HK-2 (cell line): ENCODE measurements at regions not wholly inside any gene's neighbourhood (a gene's known extent, or its start where the extent isn't known, plus 50 kb on each side); places are given as distances from the start of the nearest gene placed in this dataset.
"Not testable (repeated sequence)": the region's sequence is repeated elsewhere in the genome, so short reads cannot be mapped to it uniquely, and the experiment has no call there.

Source experiments
- DNase-seq: peaks from one replicate; pipeline ENCODE4 v3.0.0-alpha.2; 2018; ENCODE audit not compliant: unreplicated experiment

DNA sequence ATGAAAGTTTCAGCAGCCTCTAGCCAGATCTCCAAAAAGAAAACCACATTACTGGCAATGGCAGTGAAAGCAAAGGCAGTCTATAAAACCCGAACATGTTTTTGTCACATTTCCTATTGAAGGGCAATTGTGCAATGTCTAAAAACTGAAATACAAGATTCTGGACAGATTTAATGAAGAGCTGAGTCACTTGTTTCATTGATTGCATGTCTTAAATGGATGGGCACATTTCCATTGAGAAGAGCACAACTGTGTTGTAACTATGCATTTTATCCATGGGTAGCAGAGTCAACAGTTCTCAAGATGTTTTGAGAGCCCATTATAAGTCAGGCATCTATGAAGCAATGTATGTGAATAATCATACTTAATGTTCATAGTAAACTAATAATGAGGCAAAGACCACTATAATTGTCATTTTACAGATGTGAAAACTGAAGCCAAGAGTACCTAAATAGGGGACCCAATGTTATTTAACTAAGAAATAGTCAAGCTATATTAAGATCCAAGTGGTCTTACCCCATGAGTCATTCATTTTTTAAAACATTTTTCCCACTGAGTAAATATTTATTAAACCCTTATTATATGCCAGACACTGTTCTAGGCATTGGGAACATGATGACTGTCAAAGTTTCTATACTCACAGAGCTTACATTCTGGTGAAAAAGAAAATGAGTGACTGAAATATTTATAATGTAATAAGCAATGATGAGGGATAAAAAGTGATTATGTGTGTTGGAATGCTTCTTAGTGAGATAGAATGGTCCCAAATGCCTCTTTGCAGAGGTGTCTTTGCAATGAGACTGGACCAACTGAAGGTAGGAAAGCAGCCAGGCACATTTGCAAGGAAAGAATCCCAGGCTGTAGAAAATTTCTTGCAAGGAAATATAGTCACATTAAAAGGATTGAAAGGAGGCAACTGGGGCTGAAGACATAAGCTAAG lies 818.9 kb upstream of the ACVR2A start:
- DNase-seq, result no peak

DNA sequence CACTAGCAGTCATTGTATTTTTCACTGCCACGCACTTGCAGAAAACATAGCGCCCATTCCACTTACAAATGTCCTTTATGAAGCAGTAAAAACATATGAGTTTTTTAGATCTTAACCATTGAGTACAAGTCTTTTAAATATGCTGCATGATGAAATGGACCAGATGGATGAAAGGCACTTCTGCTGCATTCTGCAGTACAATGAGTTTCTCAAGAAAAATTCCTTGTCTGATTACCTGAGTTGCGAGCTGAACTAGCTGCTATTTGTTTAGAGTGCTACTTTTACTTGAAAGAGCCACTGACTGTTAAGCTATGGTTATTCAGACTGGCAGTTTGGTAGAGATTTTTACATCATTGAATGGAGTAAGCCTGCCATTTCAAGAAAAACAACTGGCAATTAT lies 825.5 kb upstream of the ACVR2A start:
- DNase-seq, result no peak

DNA sequence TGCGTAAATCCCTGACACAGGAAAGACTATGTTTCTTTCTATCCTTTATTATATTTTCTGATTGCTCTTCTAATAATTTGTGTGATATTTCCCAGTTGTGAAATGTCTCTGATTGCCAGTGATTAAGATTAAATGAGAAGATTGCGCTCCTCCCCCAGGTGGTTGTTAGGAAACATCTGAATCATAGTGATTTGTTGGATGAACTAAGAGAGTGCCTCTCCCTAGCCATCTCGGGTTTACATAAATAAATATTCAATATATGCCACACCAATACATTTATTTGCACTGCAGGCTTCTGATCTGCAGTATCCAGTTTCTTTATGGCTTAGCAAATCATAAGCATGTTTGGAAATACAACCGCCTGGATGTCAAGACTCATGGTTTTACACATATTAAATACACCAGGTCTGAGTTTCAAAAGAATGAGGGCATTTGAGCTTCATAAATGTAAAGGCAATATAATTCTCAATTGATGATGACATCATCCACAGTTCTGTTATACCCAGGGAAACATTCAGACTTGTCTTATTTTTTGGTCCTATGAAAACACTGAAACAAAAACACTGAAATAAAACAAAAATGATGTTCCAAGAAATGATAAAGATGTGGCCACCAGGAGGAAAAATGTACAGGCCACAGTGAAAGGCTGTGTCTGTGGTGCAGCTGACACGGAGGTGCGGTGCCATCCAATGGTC lies 826.7 kb upstream of the ACVR2A start:
- DNase-seq, result no peak

DNA sequence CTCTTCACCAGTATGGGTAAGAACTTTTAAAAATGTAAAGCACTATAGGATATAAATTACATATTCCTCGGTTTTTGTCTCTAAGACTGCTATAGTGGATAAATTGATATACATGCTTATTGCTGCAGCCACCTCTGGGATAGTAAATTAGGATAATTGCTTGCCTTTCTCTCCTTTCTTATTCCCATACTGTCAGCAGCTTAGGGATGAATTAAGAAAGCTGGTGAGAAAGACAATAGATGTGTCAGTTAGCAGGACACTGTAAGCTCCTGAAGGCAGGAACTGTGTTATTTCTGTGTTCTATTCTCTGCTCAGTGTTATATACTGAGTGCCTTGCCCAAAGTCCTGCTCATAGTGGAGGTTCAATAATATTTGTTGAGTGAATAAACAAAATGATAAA lies 828.6 kb upstream of the ACVR2A start:
- DNase-seq, result no peak

DNA sequence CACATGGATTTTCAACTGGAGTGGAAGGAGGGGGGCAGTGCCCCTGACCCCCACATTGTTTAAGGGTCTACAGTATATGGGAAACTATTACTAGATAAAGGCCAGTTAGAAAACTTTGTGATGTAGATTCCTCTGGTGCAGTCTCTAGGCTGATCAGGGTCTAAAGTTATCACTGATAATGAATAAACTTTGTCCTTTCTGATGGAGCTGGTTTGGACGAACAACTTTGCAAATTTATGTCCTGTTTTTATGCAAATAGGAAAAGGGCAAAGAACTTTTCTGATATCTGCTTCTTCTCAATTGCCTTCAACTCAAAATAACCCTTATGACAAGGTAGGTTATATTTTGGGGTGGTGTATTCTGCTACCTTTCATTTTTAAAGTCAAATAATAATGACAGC lies 829.2 kb upstream of the ACVR2A start:
- DNase-seq, result no peak

DNA sequence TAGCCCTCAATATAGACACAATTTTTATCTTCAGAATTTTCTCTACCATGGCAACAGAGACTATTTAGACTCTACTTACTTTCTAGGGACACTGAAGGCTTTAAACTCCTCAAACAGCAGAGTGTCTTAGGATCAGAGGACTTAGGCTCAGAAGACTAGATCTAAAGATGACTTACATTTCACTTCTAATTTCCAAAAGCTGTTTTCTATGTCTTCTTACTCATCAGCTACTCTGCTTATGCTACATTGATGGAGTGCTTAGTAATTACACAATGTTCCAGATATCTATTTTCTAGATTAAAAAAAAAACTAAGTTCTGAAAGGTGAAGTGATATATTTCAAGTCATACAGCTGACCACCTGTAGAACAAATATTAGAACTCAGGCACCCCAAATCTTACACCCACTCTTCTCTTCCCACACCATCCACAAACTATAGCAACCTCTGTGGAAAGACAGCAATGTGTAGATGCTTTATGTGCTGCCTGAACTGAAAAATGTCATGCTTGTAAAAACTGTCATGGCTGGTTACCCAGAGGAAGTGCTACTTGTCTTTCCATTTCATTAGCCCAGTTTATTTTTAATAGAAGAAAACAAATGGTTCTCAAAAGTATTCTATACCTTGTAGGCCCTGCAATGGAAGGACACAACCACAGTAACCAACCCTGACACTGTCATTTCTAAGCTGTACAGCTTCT lies 831.0 kb upstream of the ACVR2A start:
- no peak for DNase-seq

DNA sequence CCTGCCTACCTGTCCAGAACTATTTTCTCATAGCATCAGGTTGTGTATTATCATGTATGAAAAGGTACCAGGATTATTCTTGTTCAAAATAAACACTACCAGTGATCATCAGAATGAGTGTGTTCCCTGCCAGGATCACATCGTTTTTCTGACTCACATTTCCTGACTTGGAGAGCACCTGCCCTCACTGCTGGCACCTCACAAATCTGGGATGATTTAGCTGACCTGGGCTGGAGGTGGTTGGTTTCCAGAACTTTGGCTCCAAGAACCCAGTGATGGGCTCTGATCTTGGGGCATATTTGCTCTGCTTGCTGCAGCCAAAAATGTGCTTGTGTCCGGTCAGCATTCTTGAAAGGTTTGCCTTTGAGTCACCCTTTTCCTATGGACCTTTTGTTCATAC lies 836.3 kb upstream of the ACVR2A start:
- DNase-seq, result no peak

DNA sequence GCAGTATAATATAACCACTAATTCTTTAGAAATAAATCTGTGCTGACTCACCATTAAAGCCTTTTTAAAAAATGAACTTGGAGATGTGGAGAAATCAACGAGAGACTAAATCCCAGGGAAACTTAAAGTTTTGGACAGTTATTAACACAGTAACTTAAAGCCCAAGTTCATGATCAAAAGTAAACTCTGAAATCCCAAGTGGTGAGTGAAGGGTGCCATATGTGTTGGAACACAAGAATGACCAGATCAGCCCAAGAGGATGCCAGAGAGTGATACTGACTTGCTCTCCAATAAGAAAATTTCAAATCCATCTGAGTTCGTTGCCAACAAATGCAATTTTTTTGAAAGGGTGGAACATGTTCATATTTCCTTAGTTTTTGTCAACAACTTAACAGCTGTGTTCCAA lies 838.1 kb upstream of the ACVR2A start:
- no peak for DNase-seq

DNA sequence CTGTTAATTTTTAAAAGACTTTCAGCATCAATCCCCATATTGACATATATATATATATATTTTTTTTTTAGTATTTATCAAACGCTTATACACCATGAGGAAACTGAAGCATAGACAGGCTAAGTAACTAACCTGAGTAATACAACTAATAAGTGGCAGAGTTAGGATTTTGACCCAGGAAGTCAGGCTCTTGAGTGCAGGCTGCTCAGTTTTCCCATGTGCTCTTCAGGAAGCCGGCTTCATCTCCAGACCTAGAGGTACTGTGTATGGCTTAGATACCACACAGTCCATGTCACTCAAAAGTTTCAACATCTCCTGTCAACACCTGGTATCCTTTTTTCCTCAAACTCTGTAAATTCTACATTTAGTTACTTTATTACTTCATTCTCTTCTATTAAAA lies 841.7 kb upstream of the ACVR2A start:
- DNase-seq, result no peak

DNA sequence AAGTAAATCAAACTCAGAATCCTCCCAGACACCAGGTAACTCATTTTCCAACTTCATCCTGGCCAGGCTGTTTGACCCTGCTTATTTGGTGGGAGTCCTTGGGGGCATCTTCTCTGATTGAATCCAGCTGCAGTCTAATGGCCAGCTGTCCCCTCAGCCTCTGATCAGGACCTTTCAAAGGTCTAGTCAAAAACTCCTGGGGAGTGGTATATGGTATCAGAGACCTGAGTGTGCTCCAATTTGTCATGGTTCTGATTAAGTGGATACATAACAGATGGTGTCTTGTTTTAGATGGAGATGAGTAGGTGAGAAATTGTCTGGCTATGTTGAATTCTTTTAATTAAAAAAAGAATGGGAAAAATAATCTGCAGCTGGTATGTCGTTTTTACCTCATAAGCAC lies 842.6 kb upstream of the ACVR2A start:
- no peak for DNase-seq

DNA sequence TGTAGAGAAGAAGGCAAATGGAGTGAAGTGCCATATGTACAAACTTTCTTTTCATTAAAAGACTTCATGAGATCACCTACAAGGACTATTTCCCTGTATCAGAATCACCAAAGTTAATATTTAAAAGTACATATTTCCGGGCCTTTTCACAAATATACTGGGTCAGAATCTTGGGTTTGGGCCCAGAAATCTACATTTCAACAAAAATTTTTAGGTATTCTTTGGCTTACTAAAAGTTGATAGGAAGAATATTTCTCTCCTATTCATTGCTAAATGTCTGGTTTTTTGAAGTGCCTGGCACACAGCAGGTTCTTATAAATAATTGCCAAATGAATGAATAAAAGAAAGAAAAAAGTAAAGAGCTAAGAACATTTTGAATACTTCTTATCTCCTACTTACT lies 843.8 kb upstream of the ACVR2A start:
- DNase-seq, result no peak

DNA sequence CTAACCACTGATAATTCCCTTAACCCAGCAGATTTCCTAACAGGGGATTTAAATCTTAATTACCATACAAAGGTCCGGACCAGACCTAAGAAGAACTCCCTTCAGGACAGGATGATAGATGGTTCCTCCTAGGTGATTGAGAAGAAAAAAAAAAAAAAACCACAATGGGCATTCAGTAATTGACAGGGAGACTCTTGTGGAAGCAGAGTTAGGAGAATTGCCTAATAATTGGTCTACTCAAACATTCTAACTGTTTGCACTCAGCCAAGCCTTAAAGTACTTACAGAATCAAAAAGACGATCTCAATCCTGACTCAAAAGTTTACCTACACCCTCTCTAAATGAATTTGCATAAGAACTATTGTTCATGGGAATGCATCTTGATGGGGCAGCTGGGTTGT lies 844.7 kb upstream of the ACVR2A start:
- not testable (repeated sequence) for DNase-seq

DNA sequence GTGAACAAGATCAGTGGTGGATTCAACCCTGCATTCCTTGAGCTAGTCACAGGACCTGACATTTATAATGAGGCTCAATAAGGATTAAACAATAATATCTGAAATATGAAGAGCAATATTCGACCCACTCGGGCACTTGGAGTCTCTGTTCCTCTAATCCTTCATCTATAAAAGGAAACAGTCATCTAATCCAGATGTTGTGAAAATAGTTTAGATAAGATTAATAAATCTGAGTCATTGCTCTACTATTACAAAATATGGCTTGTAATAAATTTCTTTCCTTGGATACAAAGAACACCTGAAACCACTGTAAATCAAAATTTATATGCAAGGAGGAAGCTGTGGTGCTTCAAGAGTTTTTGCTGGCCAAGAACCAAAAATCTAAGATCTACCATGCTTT lies 846.9 kb upstream of the ACVR2A start:
- DNase-seq, result no peak

DNA sequence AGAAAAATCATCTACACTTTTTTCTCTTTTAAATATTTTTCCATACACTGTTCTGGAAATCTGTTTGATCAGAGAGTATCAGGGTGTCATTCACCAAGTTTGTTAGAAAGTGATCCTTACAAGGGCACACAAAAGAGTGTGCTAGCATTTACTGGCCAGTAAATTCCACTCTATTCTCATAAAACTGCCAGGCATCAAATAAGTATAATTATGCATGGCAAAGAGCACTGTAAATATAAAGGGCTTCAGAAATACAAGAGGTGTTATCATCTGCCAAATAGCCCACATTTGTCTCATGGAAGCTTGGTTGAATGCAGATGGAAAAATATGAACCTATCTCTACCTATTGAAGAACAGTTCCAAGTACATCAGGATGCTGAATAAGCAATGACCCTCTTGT lies 847.3 kb upstream of the ACVR2A start:
- DNase-seq, result no peak

DNA sequence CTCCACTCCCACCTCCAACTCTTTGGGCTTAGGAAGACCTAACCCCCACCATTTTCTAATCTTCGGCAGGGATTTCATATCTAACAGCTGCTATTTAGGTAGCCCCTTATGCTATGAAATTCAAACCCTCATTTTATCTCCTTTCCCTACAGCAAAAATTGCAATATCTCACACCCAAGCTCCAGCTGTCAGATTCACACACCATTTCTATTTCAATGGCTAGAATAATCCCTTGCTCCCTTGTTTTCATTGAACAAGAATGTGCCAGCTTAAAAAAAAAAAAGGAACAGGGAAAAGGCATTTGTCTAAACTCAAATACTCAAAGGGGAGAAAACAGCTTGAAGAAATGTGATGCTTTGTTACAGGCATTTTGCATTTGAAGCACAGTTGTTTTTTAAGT lies 850.6 kb upstream of the ACVR2A start:
- no peak for DNase-seq

DNA sequence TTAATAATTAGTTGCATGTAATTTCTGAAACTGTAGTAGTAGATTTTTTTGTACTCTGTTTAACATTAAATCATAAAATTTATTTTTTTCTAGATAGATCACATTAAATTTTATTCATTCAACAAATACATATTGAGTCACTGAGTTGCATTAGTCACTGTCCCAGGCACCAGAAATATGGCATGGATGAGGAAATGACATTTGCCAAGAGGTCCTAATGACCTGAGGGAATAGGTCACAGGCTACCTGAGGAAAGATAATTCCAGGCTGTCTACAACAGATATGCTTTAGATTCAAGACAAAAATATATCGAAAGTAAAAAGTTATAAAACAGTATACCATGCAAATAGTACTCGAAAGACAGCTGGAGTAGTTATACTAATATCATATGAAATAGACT lies 852.4 kb upstream of the ACVR2A start:
- DNase-seq, result no peak

DNA sequence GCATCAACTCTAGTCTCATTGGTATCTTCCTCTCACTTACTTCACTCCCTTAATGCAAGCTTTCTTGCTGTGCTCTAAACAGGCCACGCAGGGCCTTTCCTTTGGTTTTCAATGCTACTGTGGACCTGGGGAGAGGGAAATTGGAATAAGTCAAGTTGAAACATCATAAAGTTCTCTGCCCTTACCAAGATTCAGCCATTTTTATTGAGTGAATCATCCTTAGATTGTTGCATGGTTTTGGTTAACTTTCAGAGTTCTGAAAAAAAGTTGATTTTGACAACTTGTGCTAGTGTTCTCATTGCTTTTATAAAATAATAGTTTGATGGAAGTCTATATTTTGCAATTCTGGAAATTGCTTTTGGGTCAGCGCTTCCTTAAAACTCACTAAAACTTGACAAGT lies 852.8 kb upstream of the ACVR2A start:
- DNase-seq, result no peak

DNA sequence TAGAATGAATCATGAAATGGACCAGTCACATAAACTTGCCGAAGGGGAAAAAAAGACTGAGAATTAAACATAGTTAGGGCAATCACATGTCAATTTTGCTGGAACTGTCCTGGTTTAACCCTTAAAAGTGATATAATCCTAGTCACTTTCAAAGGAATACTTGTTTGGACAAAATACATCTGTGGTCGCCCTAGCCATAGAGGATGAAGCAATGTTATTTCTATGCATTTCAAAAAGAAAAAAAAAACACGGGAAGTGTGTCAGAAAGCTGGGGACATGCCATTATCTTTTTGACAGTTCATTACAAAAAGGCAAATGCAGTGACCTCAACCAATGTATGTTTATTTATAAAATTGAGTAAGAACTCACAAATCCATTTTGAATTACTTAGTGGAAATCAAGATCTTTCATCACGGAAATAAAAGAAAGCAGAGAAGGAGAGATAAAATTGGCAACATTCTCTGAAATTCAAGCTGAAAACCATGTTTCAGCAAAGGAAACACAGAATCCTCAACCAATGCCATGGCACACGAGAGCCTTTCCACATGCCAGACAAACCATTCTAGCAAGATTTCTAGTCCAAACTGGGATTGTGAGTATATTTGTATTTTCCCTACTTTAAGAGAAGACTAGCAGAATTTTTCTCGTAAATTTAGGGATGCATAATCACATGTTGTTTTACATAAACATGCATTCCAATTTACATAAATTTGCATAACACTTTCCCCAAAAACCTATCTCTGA lies 854.3 kb upstream of the ACVR2A start:
- DNase-seq, result no peak

DNA sequence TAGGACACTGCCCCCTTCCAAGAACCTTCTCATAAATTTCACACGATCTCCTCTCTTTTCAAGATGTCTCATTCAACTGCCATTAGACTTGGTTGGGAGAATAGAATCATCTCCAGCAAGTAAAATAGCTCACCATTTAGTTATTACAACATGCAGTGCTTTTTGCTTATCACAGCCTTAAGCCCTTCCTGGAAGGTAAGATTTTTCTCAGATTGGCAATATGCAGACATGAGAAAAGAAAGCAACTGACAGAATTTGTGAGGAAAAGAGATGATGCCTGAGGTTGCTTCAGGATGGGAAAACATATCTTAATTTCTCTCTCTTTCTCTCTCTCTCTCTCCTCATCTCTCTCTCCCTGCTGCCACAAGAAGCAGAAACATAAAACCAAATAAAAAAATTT lies 855.1 kb upstream of the ACVR2A start:
- no peak for DNase-seq

DNA sequence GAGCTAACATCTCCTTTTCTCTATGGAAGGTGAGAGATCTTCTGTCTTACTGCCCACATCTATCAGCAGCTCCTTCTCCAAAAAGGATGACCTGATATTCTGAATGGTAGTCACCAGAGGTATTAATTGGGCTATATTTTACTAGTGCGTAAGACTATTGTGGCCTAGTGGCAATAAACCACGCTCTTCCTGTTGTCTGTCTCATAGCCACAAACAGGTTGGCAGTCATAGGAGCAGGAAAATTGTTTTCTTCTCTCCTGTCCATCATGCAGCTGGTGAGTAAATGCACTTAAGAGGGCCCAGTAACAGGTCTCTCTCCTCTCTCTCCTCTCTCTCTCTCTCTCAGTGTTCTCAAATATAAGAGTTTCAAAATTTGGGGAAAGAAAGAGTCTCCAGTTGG lies 856.8 kb upstream of the ACVR2A start:
- no peak for DNase-seq

DNA sequence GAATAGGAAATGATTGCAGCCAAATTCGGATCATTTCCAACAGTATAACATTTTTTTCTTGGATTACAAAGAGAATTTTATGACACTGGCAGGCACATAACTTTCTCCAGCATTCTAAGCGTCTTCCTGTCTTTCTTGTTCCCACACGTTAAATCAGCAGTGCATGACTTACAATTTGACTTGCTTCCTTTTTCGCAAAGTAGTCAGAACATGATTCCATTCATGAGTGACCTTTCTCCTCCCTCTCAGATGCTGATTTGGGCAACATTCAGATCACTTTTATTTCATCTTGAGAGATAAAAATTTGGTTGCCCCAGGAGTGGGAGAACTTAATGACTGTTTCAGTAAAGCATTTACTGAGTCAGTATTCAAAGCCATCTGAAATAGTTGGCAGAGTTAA lies 858.7 kb upstream of the ACVR2A start:
- DNase-seq, result no peak

DNA sequence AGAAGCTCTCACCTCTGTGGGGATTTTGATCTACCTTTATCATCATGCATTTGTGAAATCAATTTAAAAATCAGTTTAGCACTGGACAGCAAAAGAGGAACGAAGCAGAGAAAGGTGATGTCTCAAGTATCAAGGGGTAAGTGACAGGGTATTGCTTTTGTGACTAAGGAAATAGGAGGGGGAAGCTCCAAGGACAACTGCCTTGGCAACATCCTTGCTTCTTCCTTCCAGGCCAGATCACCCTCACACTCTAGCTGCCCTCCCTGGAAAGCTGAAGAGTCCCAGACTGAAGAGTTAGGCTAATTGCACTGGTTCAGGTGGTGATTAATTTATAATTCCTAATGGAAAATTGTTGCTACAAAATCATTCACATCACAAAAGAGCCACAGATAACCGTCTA lies 859.1 kb upstream of the ACVR2A start:
- DNase-seq, result no peak
